ENCODE measurements at regions not wholly inside any gene's neighbourhood (a gene's known extent, or its start where the extent isn't known, plus 50 kb on each side); places are given as distances from the start of the nearest gene placed in this dataset.

DNA sequence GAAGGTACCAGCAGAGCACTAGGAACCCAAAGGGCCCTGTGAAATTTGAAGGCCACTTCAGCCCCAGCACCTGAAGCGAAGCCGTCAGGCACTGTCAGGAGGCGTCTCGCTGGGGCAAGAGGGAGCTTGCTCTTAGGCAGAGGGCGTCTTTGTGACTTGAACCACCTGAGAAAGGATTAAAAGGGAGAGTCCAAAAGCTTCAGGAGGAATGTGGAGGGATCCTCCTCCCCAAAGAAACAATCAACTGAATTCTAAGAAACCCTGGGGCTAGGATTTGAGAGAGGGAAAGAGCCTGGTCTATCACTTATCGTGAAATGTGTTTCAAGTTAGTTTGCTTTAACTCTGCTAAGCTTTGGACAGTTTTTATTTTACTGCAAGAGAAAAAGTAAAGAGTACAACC is 324.9 kb upstream of the SOX11 start:
- no peak for DNase-seq

DNA sequence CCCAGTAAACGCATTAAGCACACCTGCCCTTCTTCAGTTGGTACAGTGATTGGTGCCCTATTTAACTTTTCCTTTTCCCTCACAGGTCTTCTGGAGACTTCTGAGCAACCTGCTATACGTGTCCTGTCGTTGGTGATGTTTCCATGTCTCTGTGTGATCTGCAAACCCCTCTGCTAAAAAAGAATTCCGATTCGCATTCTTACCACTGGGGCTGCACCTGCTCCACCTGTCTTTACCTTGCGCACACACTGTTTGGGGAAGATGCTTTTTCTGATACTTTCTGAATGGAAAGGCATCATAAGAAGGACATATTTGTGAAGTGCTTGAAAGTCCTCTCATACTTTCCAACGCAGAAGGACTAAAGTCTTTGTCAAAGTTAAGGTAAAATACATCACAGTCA is 323.9 kb upstream of the SOX11 start:
- DNase-seq, result peak; percentile 19

DNA sequence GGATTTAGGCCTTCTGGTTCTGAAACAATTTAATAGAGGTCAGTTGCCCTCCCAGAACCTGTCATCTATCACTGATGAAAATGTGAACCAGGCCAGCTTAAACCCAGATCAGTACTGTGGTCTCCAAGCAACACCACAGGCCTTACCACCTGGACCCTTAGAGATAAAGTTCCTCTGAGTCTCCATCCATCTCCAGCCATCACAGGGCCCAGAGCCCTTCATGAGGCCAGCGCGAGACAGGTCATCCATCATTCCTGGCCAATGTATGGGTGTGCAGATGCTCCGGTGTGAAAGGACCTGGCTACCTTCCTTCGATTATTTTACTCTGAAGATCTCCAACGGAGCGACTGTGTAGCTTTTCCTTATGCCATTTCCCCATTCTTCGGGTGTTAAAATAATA is 322.7 kb upstream of the SOX11 start:
- DNase-seq, result no peak

DNA sequence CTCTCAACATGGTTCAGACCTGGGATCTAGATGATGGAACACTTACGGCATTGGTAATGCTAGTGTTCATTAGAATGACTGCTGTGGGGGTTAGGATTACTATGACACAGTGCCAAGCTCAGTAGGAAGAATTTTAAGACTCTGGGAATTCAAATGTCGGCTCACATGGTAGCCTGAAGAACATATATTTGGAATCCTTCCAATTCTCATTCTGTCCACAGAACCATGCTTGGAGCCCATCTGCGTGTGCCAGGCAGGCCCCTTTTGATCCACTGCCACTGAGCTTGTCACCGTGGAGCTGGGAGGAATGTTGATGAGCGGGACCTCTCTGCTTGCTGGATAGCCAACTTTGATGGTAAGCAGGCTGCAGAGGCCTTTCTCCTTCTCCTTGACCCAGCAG is 322.0 kb upstream of the SOX11 start:
- DNase-seq, result no peak

DNA sequence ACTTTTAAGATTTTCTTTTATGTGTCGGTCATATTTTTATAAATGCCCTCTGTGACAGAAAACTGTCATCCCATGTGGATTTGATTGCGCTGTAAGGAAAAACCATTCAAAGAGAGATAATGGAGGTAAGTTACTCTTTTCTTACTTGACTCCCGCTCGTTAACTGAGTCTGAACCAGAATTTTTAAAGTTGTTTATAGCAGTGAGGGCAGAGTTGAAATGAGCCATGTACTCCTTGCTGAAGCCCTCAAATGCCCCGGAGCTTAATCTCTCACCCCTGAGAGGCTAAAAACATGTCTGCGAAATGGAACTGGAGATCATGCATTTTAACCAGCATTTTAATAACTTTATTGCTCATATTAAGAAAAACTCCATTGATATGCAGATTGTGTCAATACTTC is 320.0 kb upstream of the SOX11 start:
- DNase-seq, result no peak

DNA sequence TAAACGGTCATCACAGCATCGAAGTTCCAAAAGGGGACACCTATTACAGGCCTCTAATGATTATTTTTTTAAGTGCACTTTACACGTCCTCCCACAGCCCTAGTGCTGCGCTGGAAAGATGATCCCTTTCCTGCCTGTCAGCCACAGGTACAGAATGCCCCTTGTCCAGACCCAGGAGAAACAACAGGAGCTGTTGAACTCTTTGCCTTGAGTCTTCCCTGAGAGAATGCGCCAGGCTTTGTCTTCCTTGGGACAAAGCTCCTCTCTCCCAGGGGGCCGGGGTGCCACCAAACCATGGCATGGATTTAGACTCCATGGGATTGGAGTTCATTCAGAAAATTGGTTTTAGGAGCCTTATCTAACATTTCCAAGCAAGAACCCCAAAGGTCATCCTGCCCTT is 319.0 kb upstream of the SOX11 start:
- peak; percentile 68 for DNase-seq

DNA sequence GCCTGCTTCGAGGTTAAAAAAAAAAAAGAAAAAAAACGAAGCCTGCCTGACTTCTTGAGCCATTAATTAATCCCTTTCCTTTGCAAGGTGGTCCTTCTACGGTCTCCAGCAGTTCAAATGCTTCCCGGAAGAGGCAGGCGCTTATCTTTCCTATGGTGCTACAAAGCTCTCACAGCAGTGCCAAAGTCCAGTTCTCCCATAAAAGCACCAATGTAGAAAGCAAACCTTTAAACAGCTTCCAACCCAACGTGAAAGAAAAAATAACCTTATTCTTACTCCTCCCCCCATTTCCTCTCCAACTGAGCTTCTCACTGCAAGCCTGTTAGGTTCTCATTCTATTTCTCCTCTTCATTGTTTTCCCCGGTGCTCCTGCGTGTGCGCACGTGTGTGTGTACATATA is 317.4 kb upstream of the SOX11 start:
- no peak for DNase-seq

DNA sequence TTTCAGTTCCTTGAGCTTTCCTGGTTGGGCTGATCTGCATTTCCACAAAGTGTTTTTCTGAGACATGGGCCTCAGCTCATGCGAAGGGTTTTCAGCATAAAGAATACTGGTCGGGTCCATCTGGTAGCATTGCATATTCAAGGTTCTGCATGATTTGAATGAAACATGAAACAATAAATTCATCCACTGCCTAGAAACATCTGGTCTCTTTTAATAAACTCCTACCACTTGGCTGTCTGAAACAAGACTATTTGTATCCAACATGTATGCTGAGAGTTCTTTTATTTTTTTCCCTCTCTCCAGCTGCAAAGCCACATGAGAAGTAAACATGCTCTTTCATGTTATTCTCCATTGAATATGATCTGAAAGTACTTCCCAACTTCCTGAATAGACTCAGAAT is 314.9 kb upstream of the SOX11 start:
- no peak for DNase-seq

DNA sequence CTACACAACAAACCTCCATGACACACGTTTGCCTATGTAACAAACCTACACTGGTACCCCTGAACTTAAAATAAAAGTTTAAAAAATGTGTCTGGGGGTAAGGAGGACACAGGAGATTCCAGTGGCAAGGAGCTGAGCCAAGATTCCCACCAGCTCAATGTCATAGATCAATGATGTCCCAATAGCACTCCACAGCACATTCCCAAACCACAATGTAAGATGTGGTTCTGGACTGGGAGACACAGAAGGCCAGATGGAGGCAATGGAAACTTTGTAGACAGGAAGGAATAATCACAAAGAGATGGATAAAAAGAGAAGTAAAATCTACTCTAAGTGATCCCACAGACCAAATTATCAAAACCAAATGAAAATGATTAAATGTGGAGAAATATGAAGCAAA is 312.4 kb upstream of the SOX11 start:
- no peak for DNase-seq

DNA sequence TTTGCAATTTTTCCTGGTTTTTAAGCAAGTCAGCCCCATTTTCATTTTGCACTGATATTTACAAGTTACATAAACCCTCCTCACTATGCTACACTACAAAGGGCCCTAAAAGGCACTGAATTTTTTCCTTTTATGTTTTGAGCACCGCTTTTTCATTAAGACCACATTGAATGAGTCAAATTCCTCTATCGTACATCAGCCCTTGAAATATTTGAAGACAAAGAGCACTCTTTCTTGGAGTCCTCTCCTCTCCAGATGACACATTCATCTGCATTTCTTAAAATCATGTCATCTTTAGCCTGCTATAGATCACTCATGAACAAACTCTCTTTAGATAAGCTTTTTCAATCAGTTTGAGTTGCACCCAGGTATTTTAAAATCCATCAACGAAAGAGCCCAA is 306.6 kb upstream of the SOX11 start:
- DNase-seq, result no peak

DNA sequence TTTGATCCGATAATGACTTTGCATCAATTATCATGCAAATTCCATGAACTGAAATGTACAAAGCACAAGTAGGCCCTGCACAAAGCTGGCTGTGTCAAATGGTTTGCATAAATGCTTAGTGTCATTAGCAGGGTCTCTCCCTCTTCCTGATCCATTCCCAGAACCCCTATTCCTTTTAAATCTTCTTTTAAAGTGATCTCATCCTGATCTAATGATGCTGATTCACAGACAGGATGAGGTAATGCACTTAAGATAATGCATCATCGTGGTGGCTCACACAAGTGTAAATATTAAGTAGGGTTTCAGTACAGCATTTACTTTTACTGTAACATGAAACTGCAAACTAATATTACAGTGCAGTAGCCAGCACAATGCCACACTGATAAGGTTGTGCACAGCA is 304.8 kb upstream of the SOX11 start:
- DNase-seq, result no peak

DNA sequence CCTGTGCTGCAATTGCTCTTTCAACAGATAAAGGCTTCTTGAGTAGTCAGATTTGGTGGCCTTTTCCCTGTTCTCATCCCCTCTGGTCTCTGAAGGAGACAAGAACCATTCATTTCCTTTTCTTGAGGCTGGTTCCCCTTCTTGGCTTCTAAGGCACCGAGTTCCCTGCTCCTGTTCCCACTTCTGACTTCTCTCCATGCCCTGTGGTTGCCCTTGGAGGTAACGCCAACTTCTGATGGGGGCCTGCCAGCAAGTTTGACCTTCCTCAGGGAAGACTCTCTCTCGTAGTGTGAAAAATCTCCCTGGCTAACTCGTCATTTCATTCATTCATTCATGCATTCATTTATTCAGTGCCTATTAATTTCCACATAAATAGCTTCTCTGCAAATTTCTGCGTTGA is 302.4 kb upstream of the SOX11 start:
- DNase-seq, result no peak

DNA sequence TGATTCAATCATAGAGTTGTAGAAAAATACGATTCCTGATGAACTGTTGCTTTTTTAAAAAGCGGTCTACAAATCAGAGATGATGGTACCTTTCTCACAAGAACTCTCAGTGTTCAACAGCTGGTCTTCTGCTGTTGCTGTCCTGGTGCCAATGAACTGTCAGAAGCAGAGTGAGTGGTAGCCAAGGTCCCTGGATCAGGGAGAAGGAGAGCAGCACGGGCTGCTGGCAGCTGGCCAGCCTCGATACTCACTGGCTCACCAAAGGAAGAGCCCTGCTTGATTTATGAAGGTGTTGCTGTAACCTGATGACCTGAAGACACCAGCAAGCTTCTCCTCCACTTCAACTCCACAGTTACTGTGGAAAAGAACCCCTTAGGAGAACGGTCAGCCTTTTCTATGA is 300.8 kb upstream of the SOX11 start:
- peak; percentile 51 for DNase-seq

DNA sequence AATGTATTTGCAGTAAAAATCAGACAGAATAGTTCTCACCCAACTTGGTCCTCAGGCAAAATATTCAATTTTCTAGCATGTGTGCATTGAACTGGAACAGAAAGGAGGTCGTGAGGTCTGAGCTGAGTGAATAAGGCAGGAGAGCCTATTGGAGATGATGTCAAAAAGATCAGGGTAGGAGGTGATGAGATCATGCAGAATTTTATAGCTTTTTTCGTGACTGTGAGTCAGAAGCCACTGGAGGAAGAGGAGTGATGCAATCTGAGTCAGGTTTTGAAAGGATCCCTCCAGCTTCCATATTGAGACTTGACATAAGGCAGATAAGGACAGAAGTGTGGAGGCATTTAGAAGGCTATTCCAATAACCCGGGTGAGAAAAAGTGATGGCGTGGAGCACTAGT is 299.5 kb upstream of the SOX11 start:
- DNase-seq, result no peak

DNA sequence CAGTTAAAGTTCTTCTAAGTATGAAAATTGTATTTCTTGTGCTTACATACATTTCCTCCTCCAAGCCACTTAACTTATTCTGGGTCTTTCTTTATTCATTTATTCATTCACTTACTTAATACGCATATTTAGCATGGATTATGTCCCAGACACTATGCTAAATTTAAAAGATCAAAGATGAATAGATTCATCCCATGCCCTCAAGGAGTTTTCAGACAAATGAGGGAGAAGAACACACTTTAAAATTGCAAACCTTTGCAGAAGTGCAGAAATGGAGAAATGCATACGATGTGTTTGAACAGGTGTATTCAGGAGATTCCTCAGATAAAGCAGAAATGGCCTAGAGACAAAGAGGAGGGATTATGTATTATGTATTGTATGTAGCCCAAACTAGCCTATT is 298.7 kb upstream of the SOX11 start:
- no peak for DNase-seq

DNA sequence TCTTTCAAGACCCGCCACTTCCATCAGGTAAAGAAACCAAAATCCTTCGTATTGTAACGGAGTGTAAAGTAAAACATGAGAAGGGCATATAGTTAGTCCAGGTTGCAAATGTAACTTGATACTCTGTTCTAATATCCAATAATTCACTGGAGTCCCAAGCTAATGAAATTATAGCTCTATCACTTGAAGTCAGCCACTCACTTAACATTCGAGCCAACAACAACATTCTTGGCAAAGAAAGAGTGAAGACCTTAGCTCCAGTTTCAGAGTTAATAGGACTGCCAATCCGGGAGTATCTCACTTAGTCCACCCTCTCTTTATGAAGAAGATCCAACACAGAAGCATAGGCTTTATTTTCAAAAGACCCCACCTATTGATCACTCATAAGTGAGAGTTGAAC is 298.0 kb upstream of the SOX11 start:
- DNase-seq, result no peak

DNA sequence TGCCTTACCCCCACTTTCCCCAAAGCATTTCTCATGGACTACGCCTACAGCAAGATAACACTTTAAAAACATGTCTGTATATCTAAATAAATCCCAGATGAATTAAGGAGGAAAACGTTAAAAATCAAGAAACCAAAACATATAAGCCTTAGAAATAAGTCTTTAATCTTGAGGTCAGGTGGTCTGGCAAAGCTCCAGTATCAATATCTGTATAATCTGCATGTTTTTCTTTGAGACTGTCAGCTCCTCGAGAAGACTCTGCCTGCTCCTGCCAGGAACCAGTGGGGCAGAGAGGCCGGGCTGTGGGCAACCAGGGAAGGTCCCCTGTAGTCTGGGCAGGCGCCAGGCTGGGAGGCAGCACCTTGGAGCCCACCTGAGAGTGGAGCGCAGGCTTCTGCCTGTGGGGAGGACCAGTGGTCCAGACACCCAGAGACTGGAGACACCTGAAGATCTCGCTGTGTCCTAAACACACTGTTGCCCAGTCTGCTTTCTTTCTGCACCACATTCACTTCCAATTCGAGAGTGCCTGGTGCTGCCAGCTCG is 291.0 kb upstream of the SOX11 start:
- DNase-seq, result no peak

DNA sequence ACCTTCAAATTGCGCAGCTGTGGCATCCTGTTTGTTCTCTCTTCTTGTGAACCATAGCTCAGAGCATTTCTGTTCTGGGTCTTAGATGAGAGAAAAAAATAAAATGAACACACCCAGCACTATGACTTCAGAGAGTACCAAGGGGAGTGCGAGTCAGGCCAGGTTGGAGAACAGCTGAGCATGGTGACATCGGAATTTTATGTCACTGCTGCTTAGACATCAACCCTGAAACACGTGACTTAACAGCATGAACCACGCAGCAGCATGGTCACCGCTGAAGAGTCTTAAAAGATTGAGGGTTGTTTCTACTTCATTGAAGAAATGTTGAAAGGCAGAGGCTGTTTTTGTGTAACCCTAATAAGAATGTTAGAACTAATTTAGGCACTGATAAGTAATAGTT is 288.8 kb upstream of the SOX11 start:
- no peak for DNase-seq

DNA sequence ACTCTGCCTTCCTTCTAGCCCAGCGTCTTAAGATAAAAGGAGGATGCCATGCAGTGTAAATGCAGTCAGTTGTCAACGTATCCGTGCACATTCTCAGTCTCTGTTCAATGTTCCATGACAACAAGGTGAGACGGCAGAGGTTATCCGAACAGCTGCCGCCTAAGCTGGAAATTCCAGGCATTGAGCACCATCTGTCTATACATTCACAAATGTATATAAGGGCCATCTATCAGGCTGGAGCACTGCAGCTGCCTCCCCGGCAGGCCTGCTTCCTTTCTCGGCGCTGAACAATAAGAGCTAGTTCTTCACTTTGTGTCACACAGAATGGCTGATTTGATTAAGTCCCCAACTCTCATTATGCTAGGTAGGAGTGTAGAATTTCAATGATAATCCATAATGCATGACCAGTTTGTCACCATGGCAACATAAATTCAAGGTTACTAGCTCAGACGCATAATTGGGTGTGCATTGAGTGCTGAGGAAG is 282.2 kb upstream of the SOX11 start:
- DNase-seq, result peak; percentile 23

DNA sequence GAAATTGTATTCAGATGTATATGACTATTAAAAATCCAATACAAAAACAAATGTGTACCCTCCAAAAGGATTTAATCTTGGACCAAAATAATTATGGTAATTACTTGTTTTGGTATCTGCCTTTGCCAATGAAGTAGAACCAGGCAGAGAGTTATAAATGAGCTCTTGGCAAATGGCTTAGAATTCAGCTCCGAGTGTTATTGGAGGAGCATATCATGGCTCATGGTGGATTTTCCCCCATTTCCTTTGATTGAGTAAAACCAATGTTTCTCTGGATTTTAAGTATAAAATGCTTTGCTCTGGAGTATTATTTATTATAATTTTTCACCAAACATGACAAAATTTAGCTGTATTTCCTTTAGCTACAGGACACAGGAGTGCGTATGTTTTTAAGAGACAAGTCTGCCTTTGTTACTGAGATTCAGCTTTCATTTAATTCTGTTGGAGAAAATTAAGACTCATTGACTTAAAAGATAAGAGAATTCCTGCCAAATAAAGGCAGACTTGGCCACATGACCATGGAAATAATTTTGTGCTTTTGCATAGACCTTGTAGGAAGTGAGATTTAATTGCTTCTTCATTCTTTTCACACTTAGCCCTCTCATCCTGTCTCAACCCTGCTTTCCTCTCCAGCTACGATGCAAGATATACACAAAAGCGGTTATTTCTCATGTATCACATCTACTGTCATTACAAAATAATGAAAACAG is 281.0 kb upstream of the SOX11 start:
- no peak for DNase-seq

DNA sequence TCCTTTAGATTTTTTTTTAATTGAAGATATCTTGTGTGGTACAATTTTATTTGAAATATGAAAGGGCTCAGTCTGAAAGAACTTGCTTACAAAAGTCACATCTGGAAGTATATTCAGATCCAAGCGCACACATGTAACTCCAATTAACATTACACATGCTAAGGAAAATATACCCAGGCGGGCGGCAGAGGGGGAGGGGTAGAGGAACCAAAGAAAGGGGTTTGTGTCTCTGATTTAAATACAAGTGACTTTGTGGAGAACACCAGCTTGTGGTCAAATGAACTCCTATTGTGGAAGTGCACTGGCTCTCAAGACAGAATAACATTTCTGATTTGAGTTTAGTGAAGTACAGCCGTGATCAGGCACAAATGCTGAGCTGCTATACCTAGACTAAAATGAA is 280.2 kb upstream of the SOX11 start:
- DNase-seq, result no peak

DNA sequence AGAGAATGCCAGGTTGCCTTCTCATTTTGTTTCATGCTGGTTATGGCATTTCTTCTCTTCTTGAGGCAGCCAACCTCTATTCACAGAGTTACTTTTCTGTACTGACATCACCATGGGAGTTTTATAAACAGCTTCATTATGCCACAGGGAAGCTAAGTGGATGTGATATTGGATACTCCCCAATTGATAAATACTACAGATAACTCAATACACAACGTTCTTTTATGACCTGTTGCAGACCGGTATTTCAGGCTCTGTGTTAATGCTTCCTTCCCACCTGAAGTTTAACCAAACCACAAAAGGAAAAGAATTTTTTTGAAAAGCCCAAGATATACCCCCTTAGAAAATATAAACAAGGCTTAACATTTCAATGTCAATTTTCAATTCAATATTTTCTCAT is 258.3 kb upstream of the SOX11 start:
- no peak for DNase-seq

DNA sequence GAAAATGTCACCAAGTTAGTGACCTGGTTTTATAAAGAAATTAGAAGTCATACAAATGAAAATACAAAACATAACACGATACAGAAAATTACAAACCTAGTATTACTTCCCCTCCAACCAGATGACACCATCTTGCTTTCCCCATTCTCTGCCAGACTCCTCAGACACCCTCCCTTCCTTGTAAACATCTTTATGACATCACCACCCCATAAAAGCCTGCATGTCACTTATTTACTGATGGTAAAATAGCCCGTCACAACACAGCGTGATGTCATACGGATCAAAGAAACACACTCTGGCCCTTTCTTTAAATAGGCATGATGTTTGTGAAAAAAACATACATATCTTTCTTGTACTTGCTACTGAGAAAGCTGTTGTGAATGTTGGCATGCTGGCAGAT is 254.8 kb upstream of the SOX11 start:
- no peak for DNase-seq

DNA sequence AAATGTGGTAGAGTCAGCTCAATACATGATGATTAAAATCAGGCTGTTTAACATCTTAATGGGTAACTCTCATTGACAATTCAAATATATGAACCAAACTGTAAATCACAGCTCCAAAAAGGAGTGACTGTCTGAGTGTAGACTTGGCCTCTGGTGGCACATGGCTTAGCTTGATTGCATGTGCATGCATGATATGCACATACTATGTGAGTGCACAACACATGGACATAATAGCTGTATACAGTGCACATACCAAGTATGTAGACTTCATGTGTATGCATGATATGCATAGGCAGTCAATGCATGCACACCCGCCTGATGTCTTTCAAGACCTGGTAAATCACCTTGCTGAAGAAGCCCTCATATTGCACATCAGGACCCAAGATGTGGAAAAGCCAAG is 252.0 kb upstream of the SOX11 start:
- no peak for DNase-seq

DNA sequence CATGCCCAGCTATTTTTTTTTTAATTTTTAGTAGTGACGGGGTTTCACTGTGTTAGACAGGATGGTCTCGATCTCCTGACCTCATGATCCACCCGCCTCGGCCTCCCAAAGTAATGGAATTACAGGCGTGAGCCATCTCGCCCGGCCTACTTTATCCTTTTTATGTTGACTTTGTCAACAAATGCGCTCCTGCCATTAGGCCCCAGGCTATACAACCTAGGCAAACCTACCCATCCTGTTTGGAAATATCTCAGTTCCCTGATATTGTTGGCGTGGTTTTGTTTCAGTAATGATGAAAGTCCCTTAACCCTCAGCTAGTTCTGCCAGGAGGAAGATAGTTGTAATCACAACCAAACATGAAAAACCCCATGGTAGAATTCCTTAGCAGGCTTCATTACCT is 249.4 kb upstream of the SOX11 start:
- no peak for DNase-seq
